ENCODE measurements at regions not wholly inside any gene's neighbourhood (a gene's known extent, or its start where the extent isn't known, plus 50 kb on each side); places are given as distances from the start of the nearest gene placed in this dataset.

DNA sequence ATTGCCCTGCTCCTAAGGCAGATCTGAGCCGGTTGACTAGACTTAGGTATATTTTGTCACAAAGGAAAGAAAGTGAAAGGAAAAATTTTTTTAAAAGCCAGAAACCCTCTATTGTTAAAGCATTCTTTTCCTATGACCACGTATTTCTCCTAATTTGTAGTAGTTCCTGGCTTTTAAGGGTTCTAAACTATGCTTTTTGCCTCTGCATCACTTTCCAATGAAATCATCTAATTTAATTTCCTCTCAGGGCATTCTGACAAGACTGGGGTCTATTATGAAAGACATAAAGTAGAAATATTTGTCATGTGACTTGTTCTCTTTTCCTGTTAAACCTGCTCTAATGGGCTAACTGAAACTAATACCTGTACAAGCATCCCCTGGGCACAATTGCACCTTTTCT lies 233.0 kb upstream of the PRR20A start:
- TF ChIP-seq POLR2A (IDR thresholded peaks at IDR 0.05; ENCODE audit: control extremely low read depth in 1 of 2, low read depth in 2 of 2, low read length in 2 of 2) (no peak), EZH2 (IDR thresholded peaks at IDR 0.05; ENCODE audit: low read depth, low read length, severe bottlenecking) (no peak), POLR2AphosphoS5 (IDR thresholded peaks at IDR 0.05; ENCODE audit: low read depth, low read length) (no peak), SIX5 (IDR thresholded peaks at IDR 0.05; ENCODE audit: low read depth, low read length) (no peak), RFX5 (IDR thresholded peaks at IDR 0.05; ENCODE audit: borderline replicate concordance, low read depth, low read length) (no peak), GABPA (IDR thresholded peaks at IDR 0.05; ENCODE audit: borderline replicate concordance, insufficient read depth, low read length) (no peak)
- TF ChIP-seq, protein P1, sequence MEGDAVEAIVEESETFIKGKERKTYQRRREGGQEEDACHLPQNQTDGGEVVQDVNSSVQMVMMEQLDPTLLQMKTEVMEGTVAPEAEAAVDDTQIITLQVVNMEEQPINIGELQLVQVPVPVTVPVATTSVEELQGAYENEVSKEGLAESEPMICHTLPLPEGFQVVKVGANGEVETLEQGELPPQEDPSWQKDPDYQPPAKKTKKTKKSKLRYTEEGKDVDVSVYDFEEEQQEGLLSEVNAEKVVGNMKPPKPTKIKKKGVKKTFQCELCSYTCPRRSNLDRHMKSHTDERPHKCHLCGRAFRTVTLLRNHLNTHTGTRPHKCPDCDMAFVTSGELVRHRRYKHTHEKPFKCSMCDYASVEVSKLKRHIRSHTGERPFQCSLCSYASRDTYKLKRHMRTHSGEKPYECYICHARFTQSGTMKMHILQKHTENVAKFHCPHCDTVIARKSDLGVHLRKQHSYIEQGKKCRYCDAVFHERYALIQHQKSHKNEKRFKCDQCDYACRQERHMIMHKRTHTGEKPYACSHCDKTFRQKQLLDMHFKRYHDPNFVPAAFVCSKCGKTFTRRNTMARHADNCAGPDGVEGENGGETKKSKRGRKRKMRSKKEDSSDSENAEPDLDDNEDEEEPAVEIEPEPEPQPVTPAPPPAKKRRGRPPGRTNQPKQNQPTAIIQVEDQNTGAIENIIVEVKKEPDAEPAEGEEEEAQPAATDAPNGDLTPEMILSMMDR (IDR thresholded peaks at IDR 0.05; ENCODE audit: control extremely low read depth in 1 of 3, insufficient read depth in 1 of 3, low read depth in 1 of 3, low read length in 3 of 3), result no peak

Measured in H1 (cell line).